DOHH2 (cell line): ENCODE measurements at regions not wholly inside any gene's neighbourhood (a gene's known extent, or its start where the extent isn't known, plus 50 kb on each side); places are given as distances from the start of the nearest gene placed in this dataset.
A peak's percentile ranks its signal among the peaks of the same experiment; 100 is the strongest.
"Not testable (repeated sequence)": the region's sequence is repeated elsewhere in the genome, so short reads cannot be mapped to it uniquely, and the experiment has no call there.

ENCODE experiments used
- H3F3A ChIP-seq: fragments of 200-600 bp; sonication (generic), shearing (Covaris generic); 2 replicates; pipeline ENCODE4 v1.6.0; 2016; ENCODE audit warnings: antibody characterized with exemption, mild to moderate bottlenecking; ENCODE audit not compliant: control insufficient read depth, insufficient read depth
- H3K27ac ChIP-seq: fragments of 200-600 bp; sonication (generic); 2 replicates; pipeline ENCODE4 v1.5.1; 2014; ENCODE audit warnings: low read depth, mild to moderate bottlenecking, low read length, moderate library complexity
- H3K27me3 ChIP-seq: fragments of 200-600 bp; sonication (generic); 2 replicates; pipeline ENCODE4 v1.6.1; 2014; ENCODE audit warnings: mild to moderate bottlenecking, low read length, mixed read lengths; ENCODE audit not compliant: control insufficient read depth
- H3K36me3 ChIP-seq: fragments of 200-600 bp; sonication (generic); 2 replicates; pipeline ENCODE4 v1.6.1; 2014; ENCODE audit warnings: mild to moderate bottlenecking, low read length, moderate library complexity, mixed read lengths; ENCODE audit not compliant: control insufficient read depth
- H3K4me1 ChIP-seq: fragments of 200-600 bp; sonication (generic); 2 replicates; pipeline ENCODE4 v1.6.1; 2014; ENCODE audit warnings: mild to moderate bottlenecking, low read length, mixed read lengths; ENCODE audit not compliant: control insufficient read depth
- H3K4me2 ChIP-seq: fragments of 200-600 bp; sonication (generic); 2 replicates; pipeline ENCODE4 v1.6.0; 2014; ENCODE audit warnings: mild to moderate bottlenecking, low read length, moderate library complexity
- H3K4me3 ChIP-seq: fragments of 200-600 bp; sonication (generic); 2 replicates; pipeline ENCODE4 v1.5.1; 2014; ENCODE audit warnings: mild to moderate bottlenecking, low read length, mixed read lengths
- H3K79me2 ChIP-seq: fragments of 200-600 bp; sonication (generic); 2 replicates; pipeline ENCODE4 v1.6.1; 2014; ENCODE audit warnings: mild to moderate bottlenecking, low read length, mixed read lengths; ENCODE audit not compliant: control insufficient read depth
- H3K9me2 ChIP-seq: fragments of 200-600 bp; sonication (generic); replicated peaks from 2 replicates; pipeline ENCODE4 v1.6.1; 2014; ENCODE audit warnings: mild to moderate bottlenecking, low read length, mixed read lengths; ENCODE audit not compliant: control insufficient read depth
- H3K9me3 ChIP-seq: fragments of 200-600 bp; sonication (generic); 2 replicates; pipeline ENCODE4 v1.6.1; 2014; ENCODE audit warnings: antibody characterized with exemption, low read length, mixed read lengths; ENCODE audit not compliant: control insufficient read depth, insufficient read depth
- H4K20me1 ChIP-seq: fragments of 200-600 bp; sonication (generic); 2 replicates; pipeline ENCODE4 v1.6.0; 2014; ENCODE audit warnings: low read depth, mild to moderate bottlenecking, antibody characterized with exemption, low read length, moderate library complexity; ENCODE audit not compliant: control insufficient read depth, insufficient read depth
- CTCF ChIP-seq: fragments of 200-600 bp; sonication (generic); IDR thresholded peaks from one replicate; pipeline ENCODE4 v1.5.1; 2014; ENCODE audit warnings: antibody characterized with exemption, mild to moderate bottlenecking, low read depth, low read length; ENCODE audit not compliant: poor library complexity, severe bottlenecking
- EZH2phosphoT487 ChIP-seq: fragments of 200-600 bp; sonication (generic); IDR thresholded peaks from 2 replicates; pipeline ENCODE4 v1.6.1; 2017; ENCODE audit warnings: borderline replicate concordance, mild to moderate bottlenecking, antibody characterized with exemption, low read length, moderate library complexity, mixed read lengths

- Histone ChIP-seq H3K9me3 (no peaks in the 10 kb centered on the region), H3K9me2 (no peaks in the 10 kb centered on the region), H3K79me2 (no peaks in the 10 kb centered on the region), H4K20me1 (no peaks in the 10 kb centered on the region), H3K36me3 (no peaks in the 10 kb centered on the region), H3K4me3 (peak overlapping the region; percentile 11; the same call in 1 of the 2 replicates), H3K4me1 (peaks cover 74% of the 10 kb centered on the region), H3K27me3 (no peaks in the 10 kb centered on the region), H3K27ac (peak overlapping the region; percentile 49), H3F3A (peaks cover 7% of the 10 kb centered on the region; the same call in 1 of the 2 replicates), H3K4me2 (peak overlapping the region; percentile 33)
- TF ChIP-seq EZH2phosphoT487: no peak
- TF ChIP-seq CTCF: no peak
These were observed 90.8 kb upstream of the TMTC2 start for GRCh38 chr12:82595941-82596340.

GRCh38 chr12:82596483-82596882 lies 90.2 kb upstream of the TMTC2 start:
- TF ChIP-seq EZH2phosphoT487 (no peak), CTCF (no peak)
- H3F3A ChIP-seq: peaks cover 7% of the 10 kb centered on the region; the same call in 1 of the 2 replicates
- no peaks in the 10 kb centered on the region for H3K27me3 ChIP-seq
- peak overlapping the region; percentile 11; the same call in 1 of the 2 replicates for H3K4me3 ChIP-seq
- H3K4me1 ChIP-seq: peaks cover 80% of the 10 kb centered on the region
- H3K9me3 ChIP-seq: no peaks in the 10 kb centered on the region
- no peaks in the 10 kb centered on the region for H3K36me3 ChIP-seq
- no peaks in the 10 kb centered on the region for H3K79me2 ChIP-seq
- no peaks in the 10 kb centered on the region for H3K9me2 ChIP-seq
- H4K20me1 ChIP-seq: no peaks in the 10 kb centered on the region
- H3K4me2 ChIP-seq: peak overlapping the region; percentile 33
- H3K27ac ChIP-seq: peak overlapping the region; percentile 49

- H3K4me2 ChIP-seq: no peak overlapping the region
- H3K36me3 ChIP-seq: peaks cover 6% of the 10 kb centered on the region; the same call in 1 of the 2 replicates
- 0 out of 2 replicates have a peak, but pooled peaks cover 3% of the 10 kb centered on the region for H3K9me3 ChIP-seq
- no peaks in the 10 kb centered on the region for H3K27me3 ChIP-seq
- no peaks in the 10 kb centered on the region for H3K9me2 ChIP-seq
- no peaks in the 10 kb centered on the region for H4K20me1 ChIP-seq
- no peak overlapping the region for H3K4me3 ChIP-seq
- TF ChIP-seq CTCF: no peak
- no peak for TF ChIP-seq EZH2phosphoT487
- H3K79me2 ChIP-seq: no peaks in the 10 kb centered on the region
- no peak overlapping the region for H3K27ac ChIP-seq
- H3F3A ChIP-seq: peaks cover 10% of the 10 kb centered on the region
- H3K4me1 ChIP-seq: peaks cover 93% of the 10 kb centered on the region
These were observed 86.3 kb upstream of the TMTC2 start for GRCh38 chr12:82600379-82600778.

- not testable (repeated sequence) for H3K27me3 ChIP-seq, H3K79me2 ChIP-seq, H3K36me3 ChIP-seq, H3K9me3 ChIP-seq, H3K9me2 ChIP-seq, H4K20me1 ChIP-seq
- H3K4me2 ChIP-seq: peak overlapping the region; percentile 57
- peak overlapping the region; percentile 37 for H3K4me3 ChIP-seq
- H3F3A ChIP-seq: peaks cover 10% of the 10 kb centered on the region
- H3K4me1 ChIP-seq: peaks cover 74% of the 10 kb centered on the region
- H3K27ac ChIP-seq: peak overlapping the region; percentile 84
These were observed 83.1 kb upstream of the TMTC2 start for GRCh38 chr12:82603647-82604046.
